ENCODE measurements at regions not wholly inside any gene's neighbourhood (a gene's known extent, or its start where the extent isn't known, plus 50 kb on each side); places are given as distances from the start of the nearest gene placed in this dataset.

DNA sequence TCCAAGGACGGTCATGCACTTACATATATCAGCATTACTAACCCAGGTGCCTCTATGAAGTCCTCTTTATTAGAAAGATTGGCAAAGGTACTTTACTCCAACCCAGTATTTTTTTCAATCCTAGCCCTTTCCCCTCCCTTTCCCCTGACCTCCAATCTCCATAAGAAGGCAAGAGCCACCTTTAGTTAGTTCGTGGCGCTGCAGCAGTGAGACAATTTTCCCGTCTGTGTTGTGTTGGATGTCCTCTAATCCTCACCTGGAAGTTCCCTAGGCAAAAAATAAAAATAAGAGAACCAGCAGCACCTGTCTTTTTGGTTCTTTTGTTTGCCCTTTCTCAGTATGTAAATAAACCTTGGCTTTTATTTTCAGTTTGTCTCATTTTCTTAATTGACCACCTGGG is 439.6 kb upstream of the LRFN5 start:
- H3K36me3 ChIP-seq = no peaks in the 10 kb centered on the region
- no peak for DNase-seq
- TF ChIP-seq, protein P1, sequence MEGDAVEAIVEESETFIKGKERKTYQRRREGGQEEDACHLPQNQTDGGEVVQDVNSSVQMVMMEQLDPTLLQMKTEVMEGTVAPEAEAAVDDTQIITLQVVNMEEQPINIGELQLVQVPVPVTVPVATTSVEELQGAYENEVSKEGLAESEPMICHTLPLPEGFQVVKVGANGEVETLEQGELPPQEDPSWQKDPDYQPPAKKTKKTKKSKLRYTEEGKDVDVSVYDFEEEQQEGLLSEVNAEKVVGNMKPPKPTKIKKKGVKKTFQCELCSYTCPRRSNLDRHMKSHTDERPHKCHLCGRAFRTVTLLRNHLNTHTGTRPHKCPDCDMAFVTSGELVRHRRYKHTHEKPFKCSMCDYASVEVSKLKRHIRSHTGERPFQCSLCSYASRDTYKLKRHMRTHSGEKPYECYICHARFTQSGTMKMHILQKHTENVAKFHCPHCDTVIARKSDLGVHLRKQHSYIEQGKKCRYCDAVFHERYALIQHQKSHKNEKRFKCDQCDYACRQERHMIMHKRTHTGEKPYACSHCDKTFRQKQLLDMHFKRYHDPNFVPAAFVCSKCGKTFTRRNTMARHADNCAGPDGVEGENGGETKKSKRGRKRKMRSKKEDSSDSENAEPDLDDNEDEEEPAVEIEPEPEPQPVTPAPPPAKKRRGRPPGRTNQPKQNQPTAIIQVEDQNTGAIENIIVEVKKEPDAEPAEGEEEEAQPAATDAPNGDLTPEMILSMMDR (IDR thresholded peaks at IDR 0.05; ENCODE audit: low read depth, low read length) = no peak
- no peaks in the 10 kb centered on the region for H3K27me3 ChIP-seq
- no peak overlapping the region for H3K4me3 ChIP-seq (ENCODE audit: low read depth, low read length)
- H3K4me1 ChIP-seq = no peaks in the 10 kb centered on the region
- no peaks in the 10 kb centered on the region for H3K9me3 ChIP-seq

DNA sequence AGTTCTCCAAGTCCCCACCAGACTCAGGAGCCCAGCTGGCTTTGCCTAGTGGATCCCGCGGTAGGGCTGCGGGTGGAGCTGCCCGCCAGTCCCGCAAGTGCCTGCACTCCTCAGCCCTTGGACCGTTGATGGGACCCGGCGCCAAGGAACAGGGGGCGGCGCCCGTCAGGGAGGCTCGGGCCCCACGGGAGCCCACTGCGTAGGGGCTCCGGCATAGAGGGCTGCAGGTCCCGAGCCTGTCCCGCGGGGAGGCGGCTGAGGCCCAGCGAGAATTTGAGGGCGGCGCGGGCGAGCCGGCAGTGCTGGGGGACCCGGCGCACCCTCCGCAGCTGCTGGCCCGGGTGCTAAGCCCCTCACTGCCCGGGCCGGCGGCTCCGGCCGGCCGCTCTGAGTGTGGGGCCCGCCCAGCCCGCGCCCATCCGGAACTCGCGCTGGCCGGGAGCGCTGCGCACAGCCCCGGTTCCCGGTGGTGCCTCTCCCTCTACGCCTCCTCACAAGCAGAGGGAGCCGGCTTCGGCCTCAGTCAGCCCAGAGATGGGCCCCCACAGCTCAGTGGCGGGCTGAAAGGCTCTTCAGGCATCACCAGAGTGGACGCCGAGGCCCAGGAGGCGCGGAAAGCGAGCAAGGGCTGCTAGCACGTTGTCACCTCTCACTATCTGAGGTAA is 452.4 kb upstream of the LRFN5 start:
- no peaks in the 10 kb centered on the region for H3K36me3 ChIP-seq
- H3K4me3 ChIP-seq (ENCODE audit: low read depth, low read length) = no peak overlapping the region
- no peaks in the 10 kb centered on the region for H3K4me1 ChIP-seq
- no peaks in the 10 kb centered on the region for H3K27me3 ChIP-seq
- TF ChIP-seq, protein P1 (IDR thresholded peaks at IDR 0.05; ENCODE audit: low read depth, low read length) = no peak
- no peaks in the 10 kb centered on the region for H3K9me3 ChIP-seq
- no peak for DNase-seq

DNA sequence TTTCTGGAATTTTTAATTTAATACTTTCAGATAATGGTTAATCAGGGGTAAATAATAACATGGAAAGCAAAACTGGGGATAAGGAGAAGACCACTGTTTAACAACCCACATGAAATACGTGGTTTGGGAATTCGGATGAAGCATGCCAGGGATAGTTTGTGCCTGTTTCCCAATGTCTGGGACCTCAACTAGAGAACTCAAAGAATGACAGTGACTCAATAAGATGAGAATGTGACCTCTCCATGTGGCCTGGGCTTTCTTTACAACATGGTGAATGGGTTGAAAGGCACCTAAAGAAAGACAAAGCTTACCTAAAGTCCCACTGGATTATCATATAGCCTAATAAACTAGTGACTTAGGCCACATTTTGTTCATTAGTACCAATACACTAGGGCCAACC is 460.3 kb upstream of the LRFN5 start:
- Histone ChIP-seq H3K9me3 (no peaks in the 10 kb centered on the region), H3K4me1 (no peaks in the 10 kb centered on the region), H3K36me3 (no peaks in the 10 kb centered on the region), H3K4me3 (ENCODE audit: low read depth, low read length) (no peak overlapping the region), H3K27me3 (no peaks in the 10 kb centered on the region)
- no peak for DNase-seq
- TF ChIP-seq, protein P1 (IDR thresholded peaks at IDR 0.05; ENCODE audit: low read depth, low read length) = no peak

DNA sequence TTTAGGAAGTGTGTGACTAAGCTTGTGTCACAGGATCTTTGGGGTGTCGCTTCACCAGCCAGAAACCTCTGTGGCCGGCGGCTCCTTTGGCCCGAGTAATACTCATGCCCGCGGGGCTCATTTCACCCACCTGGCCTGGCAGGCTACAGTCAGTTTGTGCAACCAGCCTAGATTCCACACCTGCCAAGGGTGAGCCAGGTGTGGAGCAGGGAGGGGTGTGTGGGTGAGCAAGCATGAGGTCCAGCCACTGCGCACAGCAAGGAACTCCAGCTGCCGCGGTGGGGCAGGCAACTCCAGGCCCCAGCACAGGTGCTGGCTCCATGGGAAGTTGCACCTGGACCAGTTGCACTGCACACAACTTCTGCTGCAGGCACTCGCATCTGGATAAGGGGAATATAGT is 462.3 kb upstream of the LRFN5 start:
- H3K4me1 ChIP-seq = no peaks in the 10 kb centered on the region
- no peaks in the 10 kb centered on the region for H3K9me3 ChIP-seq
- DNase-seq = no peak
- H3K27me3 ChIP-seq = no peaks in the 10 kb centered on the region
- H3K36me3 ChIP-seq = no peaks in the 10 kb centered on the region
- TF ChIP-seq, protein P1 (IDR thresholded peaks at IDR 0.05; ENCODE audit: low read depth, low read length) = no peak
- H3K4me3 ChIP-seq (ENCODE audit: low read depth, low read length) = no peak overlapping the region

DNA sequence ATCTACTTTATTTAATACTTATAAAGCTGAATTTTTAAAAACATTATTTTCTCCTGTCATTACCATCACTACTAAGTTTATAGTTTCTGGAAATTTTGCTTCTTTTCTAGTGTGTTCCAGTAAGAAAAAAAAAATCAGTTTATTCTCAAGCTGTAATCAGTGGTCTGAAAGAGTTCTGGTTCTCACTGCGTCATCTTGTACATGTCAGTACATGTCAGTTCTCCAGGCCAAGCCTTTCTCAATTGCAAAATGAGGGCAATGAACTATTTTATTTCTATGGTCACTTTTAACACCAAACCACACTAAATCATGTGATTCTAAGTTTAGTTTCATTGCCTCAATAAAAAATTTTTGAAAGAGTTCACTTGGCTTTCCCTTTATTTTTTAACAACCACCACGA is 468.9 kb upstream of the LRFN5 start:
- H3K36me3 ChIP-seq = no peaks in the 10 kb centered on the region
- TF ChIP-seq, protein P1 (IDR thresholded peaks at IDR 0.05; ENCODE audit: low read depth, low read length) = no peak
- no peaks in the 10 kb centered on the region; the same call in 1 of the 2 replicates for H3K9me3 ChIP-seq
- no peak overlapping the region for H3K4me3 ChIP-seq (ENCODE audit: low read depth, low read length)
- no peak for DNase-seq
- H3K27me3 ChIP-seq = no peaks in the 10 kb centered on the region
- H3K4me1 ChIP-seq = no peaks in the 10 kb centered on the region

DNA sequence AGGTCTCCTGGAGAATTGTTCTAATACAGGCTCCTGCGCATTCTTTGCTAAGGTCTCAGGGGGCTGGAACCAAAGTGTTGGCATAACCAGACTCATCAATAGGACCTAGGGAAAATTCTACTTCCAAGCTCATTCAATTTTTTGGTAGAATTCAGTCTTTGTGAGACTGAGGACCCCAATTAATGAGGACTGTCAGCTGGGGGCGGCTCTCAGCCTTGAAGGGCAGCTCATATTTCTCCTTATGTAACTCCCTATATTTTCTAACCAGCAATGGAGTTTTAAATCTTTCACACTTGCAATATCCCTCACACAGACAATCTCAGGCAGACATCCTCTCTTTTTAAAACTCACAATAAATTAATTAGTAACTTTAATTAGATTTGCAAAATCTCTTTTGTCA is 476.4 kb upstream of the LRFN5 start:
- Histone ChIP-seq H3K4me1 (no peaks in the 10 kb centered on the region), H3K27me3 (no peaks in the 10 kb centered on the region), H3K36me3 (no peaks in the 10 kb centered on the region), H3K9me3 (no peaks in the 10 kb centered on the region; the same call in 1 of the 2 replicates), H3K4me3 (ENCODE audit: low read depth, low read length) (no peak overlapping the region)
- no peak for DNase-seq
- TF ChIP-seq, protein P1 (IDR thresholded peaks at IDR 0.05; ENCODE audit: low read depth, low read length) = no peak

All from BE2C (cell line).